ENCODE measurements at regions not wholly inside any gene's neighbourhood (a gene's known extent, or its start where the extent isn't known, plus 50 kb on each side); places are given as distances from the start of the nearest gene placed in this dataset.

GRCh38 chr5:96264047-96264446 lies 169.0 kb downstream of the PCSK1 start:
- DNase-seq (ENCODE audit: low read depth in 1 of 2, low spot score in 1 of 2), result no peak
- ChIA-PET POLR2A (no interaction called here), CTCF (interaction anchor here (0.5 kb wide), 1 partner anchor 167 kb away, joined by 3 read pairs; no protein-coding TSS in a partner anchor)
- WGBS (ENCODE audit: missing lambda C conversion rate), result 89% methylated on average over 3 of the region's 3 CpGs
- Histone ChIP-seq H3K9me3 (peaks cover 13% of the 10 kb centered on the region; the same call in 1 of the 3 replicates), H3K4me1 (peaks cover 13% of the 10 kb centered on the region), H3K4me2 (no peak overlapping the region), H3K27ac (no peak overlapping the region), H3K4me3 (no peak overlapping the region)
- ATAC-seq, result no peak
- no peak for FAIRE-seq
- no peak for TF ChIP-seq USF2 (IDR thresholded peaks at IDR 0.05)
- no peak for TF ChIP-seq E2F6 (IDR thresholded peaks at IDR 0.05; ENCODE audit: borderline replicate concordance, low read depth)
- no peak for TF ChIP-seq HEYL (CRISPR knock-in tag; IDR thresholded peaks at IDR 0.05)
- TF ChIP-seq HOXA7 (CRISPR knock-in tag; IDR thresholded peaks at IDR 0.05), result no peak
- no peak for TF ChIP-seq BCL3 (IDR thresholded peaks at IDR 0.05)
- TF ChIP-seq TP53 (CRISPR knock-in tag; IDR thresholded peaks at IDR 0.05), result no peak
- no peak for TF ChIP-seq RCOR1 (IDR thresholded peaks at IDR 0.05; ENCODE audit: low read depth, low read length)
- no peak for TF ChIP-seq RFX5 (IDR thresholded peaks at IDR 0.05)
- no peak for TF ChIP-seq CHD2 (IDR thresholded peaks at IDR 0.05; ENCODE audit: low read length, partially characterized antibody)
- TF ChIP-seq ZFP36 (IDR thresholded peaks at IDR 0.05; ENCODE audit: borderline replicate concordance, partially characterized antibody), result no peak
- no peak for TF ChIP-seq CBX2 (IDR thresholded peaks at IDR 0.05; ENCODE audit: borderline replicate concordance, low read depth)
- TF ChIP-seq HOXB5 (CRISPR knock-in tag; IDR thresholded peaks at IDR 0.05), result no peak
- TF ChIP-seq NFE2L2 (conservative IDR thresholded peaks at IDR 0.05; ENCODE audit: low read length), result no peak
- no peak for TF ChIP-seq TFCP2L1 (CRISPR knock-in tag; IDR thresholded peaks at IDR 0.05)

- no peak for FAIRE-seq
- WGBS (ENCODE audit: missing lambda C conversion rate), result 73% methylated on average over 3 of the region's 3 CpGs
Observed at GRCh38 chr5:96262105-96262504, 170.9 kb downstream of the PCSK1 start.

More at GRCh38 chr5:96262105-96262504, 170.9 kb downstream of the PCSK1 start:
- no peak for DNase-seq (ENCODE audit: low read depth in 1 of 2, low spot score in 1 of 2)
- POLR2A ChIA-PET, result no interaction called here
- Histone ChIP-seq H3K9me3 (peaks cover 5% of the 10 kb centered on the region; the same call in 1 of the 3 replicates), H3K4me1 (peaks cover 33% of the 10 kb centered on the region), H3K4me3 (no peak overlapping the region), H3K27ac (peak overlapping the region in 1 of 2 experiments; percentile 23; a peak in 1 of 6 replicates), H3K4me2 (no peak overlapping the region)
- ATAC-seq, result no peak
- no peak for TF ChIP-seq EP300 (IDR thresholded peaks at IDR 0.05)
- TF ChIP-seq ZC3H11A (IDR thresholded peaks at IDR 0.05), result no peak
- no peak for TF ChIP-seq CBX8 (IDR thresholded peaks at IDR 0.05)
- no peak for TF ChIP-seq MYC (IDR thresholded peaks at IDR 0.05; ENCODE audit: borderline replicate concordance, low read length)
- TF ChIP-seq TP53 (CRISPR knock-in tag; IDR thresholded peaks at IDR 0.05), result no peak
- no peak for TF ChIP-seq HEYL (CRISPR knock-in tag; IDR thresholded peaks at IDR 0.05)
- TF ChIP-seq E2F6 (IDR thresholded peaks at IDR 0.05; ENCODE audit: borderline replicate concordance, low read depth), result no peak
- no peak for TF ChIP-seq ZNF302 (CRISPR knock-in tag; IDR thresholded peaks at IDR 0.05)
- TF ChIP-seq PBX3 (IDR thresholded peaks at IDR 0.05), result no peak
- no peak for TF ChIP-seq CHD4 (IDR thresholded peaks at IDR 0.05; ENCODE audit: borderline replicate concordance)
- TF ChIP-seq RFX5 (IDR thresholded peaks at IDR 0.05), result no peak
- no peak for TF ChIP-seq SREBF2 (IDR thresholded peaks at IDR 0.05)
- no peak for TF ChIP-seq ELK1 (IDR thresholded peaks at IDR 0.05; ENCODE audit: low read depth, low read length)
- TF ChIP-seq CEBPB (IDR thresholded peaks at IDR 0.05), result no peak
- TF ChIP-seq JUNB (IDR thresholded peaks at IDR 0.05), result no peak
- TF ChIP-seq ZFP36 (IDR thresholded peaks at IDR 0.05; ENCODE audit: borderline replicate concordance, partially characterized antibody), result no peak
- no peak for TF ChIP-seq BHLHE40 (IDR thresholded peaks at IDR 0.05; ENCODE audit: low read depth, low read length)
- no peak for TF ChIP-seq MAX (IDR thresholded peaks at IDR 0.05)
- no peak for TF ChIP-seq KDM5A (IDR thresholded peaks at IDR 0.05)
- no peak for TF ChIP-seq REST (IDR thresholded peaks at IDR 0.05)
- CTCF ChIA-PET, result interaction anchor here (1.8 to 2.1 kb wide), 2 partner anchors 74 to 301 kb away, joined by 6 read pairs; partner anchors contain the start of gene ELL2

Measured in A549 (cell line).